ENCODE measurements at regions not wholly inside any gene's neighbourhood (a gene's known extent, or its start where the extent isn't known, plus 50 kb on each side); places are given as distances from the start of the nearest gene placed in this dataset.
"Not testable (repeated sequence)": the region's sequence is repeated elsewhere in the genome, so short reads cannot be mapped to it uniquely, and the experiment has no call there.

- in situ Hi-C loops (cut with HindIII; ENCODE audit: low sequenced_read_pairs) = not testable (repeated sequence)
These were observed 68.4 kb upstream of the ALKAL2 start for GRCh38 chr2:356304-356703.

DNA sequence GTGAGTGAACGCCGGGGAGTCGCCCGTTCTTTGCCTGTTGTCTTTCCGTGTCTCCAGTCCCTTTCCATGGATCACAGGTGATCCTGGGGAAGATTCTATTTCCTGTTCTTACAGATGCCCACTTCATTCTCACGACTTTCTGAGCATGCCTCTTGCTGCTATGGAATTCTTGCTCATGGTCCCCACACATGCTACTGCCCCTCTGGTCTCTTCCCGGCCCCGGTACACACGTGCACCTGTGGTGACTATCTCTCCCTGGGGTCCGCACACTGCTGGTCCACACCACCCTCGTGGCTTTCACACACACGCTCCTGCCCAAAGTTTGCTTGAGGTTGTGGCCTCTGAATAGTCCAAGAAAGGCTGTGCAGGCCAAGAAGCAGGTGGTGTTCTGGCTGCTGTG is 67.9 kb upstream of the ALKAL2 start:
- in situ Hi-C loops (cut with HindIII; ENCODE audit: low sequenced_read_pairs) = no loop called here

- in situ Hi-C loops (cut with HindIII; ENCODE audit: low sequenced_read_pairs) = no loop called here
These were observed 64.8 kb upstream of the ALKAL2 start for GRCh38 chr2:352696-353095.

- in situ Hi-C loops (cut with HindIII; ENCODE audit: low sequenced_read_pairs) = no loop called here
These were observed 61.5 kb upstream of the ALKAL2 start for GRCh38 chr2:349390-349789.

DNA sequence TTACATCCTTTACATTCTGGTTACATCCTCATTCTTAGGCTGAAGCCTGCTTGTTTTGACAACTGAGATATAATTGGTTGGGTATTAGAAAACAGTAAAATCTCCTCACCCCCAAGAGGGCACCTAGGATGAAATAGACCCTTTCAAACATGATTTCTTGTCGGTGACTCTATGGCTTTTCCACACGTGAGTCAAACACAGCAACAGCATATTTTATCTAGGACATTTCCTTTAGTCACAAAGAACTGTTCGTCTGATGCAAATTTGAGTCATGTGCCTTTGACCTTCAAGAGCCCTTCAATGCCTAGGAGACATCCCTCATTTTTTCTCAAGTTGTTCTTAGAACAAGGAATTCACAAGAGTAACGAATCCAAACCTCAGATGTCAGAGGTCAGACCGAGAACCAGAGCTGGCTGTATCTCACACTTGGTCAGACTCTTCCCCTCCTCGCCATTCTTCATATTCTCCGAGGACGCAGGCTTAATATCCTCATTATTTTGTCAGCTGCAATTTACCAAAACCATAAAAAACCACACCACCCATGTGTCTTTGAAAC is 60.5 kb upstream of the ALKAL2 start:
- in situ Hi-C loops (cut with HindIII; ENCODE audit: low sequenced_read_pairs) = no loop called here

DNA sequence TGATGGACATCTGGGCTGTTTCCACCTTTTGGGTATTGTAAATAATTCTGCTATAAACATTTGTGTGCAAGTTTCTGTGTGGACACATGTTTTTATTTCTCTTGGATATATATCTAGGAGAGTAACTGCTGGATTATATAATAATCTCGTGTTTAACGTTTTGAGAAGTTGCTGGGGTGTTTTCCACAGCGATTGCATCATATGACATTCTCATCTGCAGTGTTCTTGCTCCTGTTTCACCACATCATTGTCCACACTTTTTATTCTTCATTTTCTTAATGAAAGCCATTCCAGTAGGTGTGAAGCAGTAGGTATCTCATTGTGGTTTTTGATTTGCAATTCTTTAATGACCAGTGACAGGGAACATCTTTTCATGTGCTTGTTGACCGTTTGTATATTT is 56.9 kb upstream of the ALKAL2 start:
- in situ Hi-C loops (cut with HindIII; ENCODE audit: low sequenced_read_pairs) = no loop called here

DNA sequence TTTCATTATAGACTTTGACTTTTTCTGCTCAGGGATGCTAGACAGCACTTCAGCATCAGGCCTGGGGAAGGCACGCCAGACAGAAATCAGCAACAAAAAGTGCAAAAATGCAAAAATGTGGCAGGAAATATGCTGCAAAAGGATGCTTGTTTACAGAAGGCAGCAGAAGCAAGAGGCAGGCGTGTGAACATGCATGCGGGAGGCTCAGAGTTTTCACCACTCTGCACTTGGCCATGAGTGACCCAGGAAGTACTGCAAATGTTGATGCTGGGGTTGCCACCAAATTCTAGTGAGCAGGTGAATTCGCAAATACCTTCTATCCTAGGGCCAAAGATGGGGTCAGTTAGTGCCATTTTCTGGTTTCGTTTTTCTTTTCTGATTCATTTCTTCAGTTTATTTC is 55.5 kb upstream of the ALKAL2 start:
- in situ Hi-C loops (cut with HindIII; ENCODE audit: low sequenced_read_pairs) = no loop called here

- in situ Hi-C loops (cut with HindIII; ENCODE audit: low sequenced_read_pairs) = no loop called here
These were observed 54.0 kb upstream of the ALKAL2 start for GRCh38 chr2:341912-342311.

- in situ Hi-C loops (cut with HindIII; ENCODE audit: low sequenced_read_pairs) = no loop called here
These were observed 53.2 kb upstream of the ALKAL2 start for GRCh38 chr2:341017-341542.
